Heart left ventricle (tissue), 16 donors: ENCODE measurements at regions not wholly inside any gene's neighbourhood (a gene's known extent, or its start where the extent isn't known, plus 50 kb on each side); places are given as distances from the start of the nearest gene placed in this dataset.

Experiments
- ATAC-seq, 4 donors: fragments of 200-7000 bp; cut with Tn5 transposase; one replicate each; pipeline ENCODE4 v1.9.1; 2020 to 2022; ENCODE audit warnings: moderate library complexity in 4 of 4, mild to moderate bottlenecking in 3 of 4, moderate number of reproducible peaks in 1 of 4
- DNase-seq, 5 donors: peaks; one replicate each; pipeline ENCODE4 v3.0.0-alpha.2; 2020
- H3K27ac ChIP-seq, 12 donors: fragments of 200-600 bp; sonication (generic) in 4 of 12; one replicate each; pipeline versions ENCODE4 v1.5.0 to v1.8.0; 2016 to 2022; ENCODE audit warnings: mild to moderate bottlenecking in 2 of 12
- H3K27me3 ChIP-seq, 9 donors: fragments of 200-600 bp; sonication (generic) in 2 of 9; one replicate each; pipeline versions ENCODE4 v1.5.1 to v1.8.0; 2016 to 2022; ENCODE audit warnings: mild to moderate bottlenecking in 3 of 9
- H3K36me3 ChIP-seq, 9 donors: fragments of 200-600 bp; sonication (generic) in 2 of 9; one replicate each; pipeline versions ENCODE4 v1.5.0 to v1.8.0; 2018 to 2022; ENCODE audit warnings: mild to moderate bottlenecking in 2 of 9
- H3K4me1 ChIP-seq, 12 donors: fragments of 200-600 bp; sonication (generic) in 4 of 12; one replicate each; pipeline versions ENCODE4 v1.5.0 to v1.8.0; 2016 to 2022; ENCODE audit warnings: mild to moderate bottlenecking in 3 of 12
- H3K4me3 ChIP-seq, 12 donors: fragments of 200-600 bp; sonication (generic) in 4 of 12; one replicate each; pipeline versions ENCODE4 v1.5.0 to v1.8.0; 2017 to 2022; ENCODE audit warnings: mild to moderate bottlenecking in 9 of 12, moderate library complexity in 4 of 12
- H3K9me3 ChIP-seq, 12 donors: fragments of 200-600 bp; sonication (generic) in 4 of 12; one replicate each; pipeline versions ENCODE4 v1.5.0 to v1.8.0; 2016 to 2022; ENCODE audit warnings: mild to moderate bottlenecking in 1 of 12
- CTCF ChIP-seq, 12 donors: fragments of 200-600 bp; sonication (generic) in 4 of 12; IDR thresholded peaks; one replicate each; pipeline versions ENCODE4 v1.5.0 to v1.8.0; 2018 to 2022; ENCODE audit warnings: antibody characterized with exemption in 12 of 12, mild to moderate bottlenecking in 5 of 12
- POLR2A ChIP-seq, 2 donors: fragments of 450-650 bp; IDR thresholded peaks; one replicate each; pipeline ENCODE4 v1.6.1; 2017; ENCODE audit warnings: antibody characterized with exemption in 2 of 2, mild to moderate bottlenecking in 2 of 2, moderate library complexity in 2 of 2
- WGBS, 4 donors: extraction: QIAGEN DNeasy Blood & Tissue Kit in 2 of 4; methylation state at CpG; one replicate each; pipeline versions ENCODE4 v1.1.5 to v1.1.7; 2013 to 2018; 5-methylcytosine and 5-hydroxymethylcytosine counted together
- intact Hi-C, 10 donors: fragments of 100-400 bp; cut with DNase I; formaldehyde crosslinking; loops; one replicate each; pipeline versions ENCODE4 v1.11.1 to v1.14.2; 2022
- donor health status: ischemic (EF 13 %, LVEDD 7.1; RV severe dilation, severe dysfunction).
- donor health status: healthy with polysubstance abuse.
- donor health status: DM: no; HTN: yes; CAD: no.
- donor health status: DM: no; HTN: no; CAD: no.
- donor health status: ischemic (EF 25% LVEDD 6.9; RV normal size, moderate dysfunction).
- donor health status: ischemic (EF 25% LVEDD 5.7; RV mildly dilated, moderate dysfunction).
- donor health status: healthy.
- donor health status: DM: yes; HTN: yes; CAD: no.
- donor health status: ischemic (EF 35%, LVEDD 5.7; RV mildly dilated, moderate dysfunction).
- donor health status: nonischemic (EF 11% LVEDD 7.7; RV severe dilation, severe dysfunction).
- donor health status: DM: yes; HTN: yes; CAD: no.
- donor health status: PGD.
- donor health status: ischemic (EF 29% LVEDD 5.4; RV normal size, mild dysfunction).
- donor health status: nonischemic (EF 23%, LVEDD 6.1; RV moderate dilation, normal function).

- DNase-seq (no peak), ATAC-seq (no peak)
- WGBS, 4 donors = 69 to 91% (median 80%) methylated on average over 5 of the region's 5 CpGs
- no peak for TF ChIP-seq CTCF (IDR thresholded peaks at IDR 0.05)
- no peak for TF ChIP-seq POLR2A (IDR thresholded peaks at IDR 0.05)
- peaks cover 0 to 25% (median 0%) of the 10 kb centered on the region in 12 donors for H3K9me3 ChIP-seq
- no peaks in the 10 kb centered on the region for H3K27me3 ChIP-seq
- no peak overlapping the region for H3K4me3 ChIP-seq
- H3K36me3 ChIP-seq = no peaks in the 10 kb centered on the region
- peaks cover 0 to 12% (median 0%) of the 10 kb centered on the region in 12 donors for H3K4me1 ChIP-seq
- peak overlapping the region in 1 of 12 donors; percentile 39 for H3K27ac ChIP-seq
- intact Hi-C loops = loop anchor here in 1 of 10 donors (10.0 kb wide), 1 partner anchor 55 kb away; no protein-coding TSS in a partner anchor
Observed at GRCh38 chrX:13149702-13150350, 105.4 kb upstream of the FAM9C start.

DNA sequence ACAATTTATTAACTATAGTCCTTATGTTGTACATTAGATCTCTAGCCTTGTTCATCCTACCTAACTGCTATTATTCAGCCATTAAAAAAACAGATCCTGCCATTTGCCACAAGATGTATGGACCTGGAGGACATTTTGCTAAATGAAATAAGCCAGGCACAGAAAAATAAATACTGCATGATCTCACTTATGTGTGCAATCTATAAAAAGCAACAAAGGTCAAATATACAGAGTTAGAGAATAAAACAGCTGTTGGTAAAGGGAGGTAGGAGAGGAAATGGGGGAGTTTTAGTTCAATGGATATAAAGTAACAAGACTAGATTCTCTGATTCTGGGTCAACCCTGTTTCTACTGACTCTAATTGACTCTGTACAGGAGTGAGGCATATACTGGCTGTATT lies 103.3 kb upstream of the FAM9C start:
- DNase-seq (no peak), ATAC-seq (no peak)
- intact Hi-C loops = no loop called here
- TF ChIP-seq CTCF (IDR thresholded peaks at IDR 0.05) (no peak), POLR2A (IDR thresholded peaks at IDR 0.05) (no peak)
- peaks cover 0 to 12% (median 0%) of the 10 kb centered on the region in 12 donors for H3K4me1 ChIP-seq
- peaks cover 0 to 14% (median 0%) of the 10 kb centered on the region in 12 donors for H3K9me3 ChIP-seq
- H3K4me3 ChIP-seq = no peak overlapping the region
- H3K36me3 ChIP-seq = no peaks in the 10 kb centered on the region
- H3K27ac ChIP-seq = no peak overlapping the region
- H3K27me3 ChIP-seq = no peaks in the 10 kb centered on the region

DNA sequence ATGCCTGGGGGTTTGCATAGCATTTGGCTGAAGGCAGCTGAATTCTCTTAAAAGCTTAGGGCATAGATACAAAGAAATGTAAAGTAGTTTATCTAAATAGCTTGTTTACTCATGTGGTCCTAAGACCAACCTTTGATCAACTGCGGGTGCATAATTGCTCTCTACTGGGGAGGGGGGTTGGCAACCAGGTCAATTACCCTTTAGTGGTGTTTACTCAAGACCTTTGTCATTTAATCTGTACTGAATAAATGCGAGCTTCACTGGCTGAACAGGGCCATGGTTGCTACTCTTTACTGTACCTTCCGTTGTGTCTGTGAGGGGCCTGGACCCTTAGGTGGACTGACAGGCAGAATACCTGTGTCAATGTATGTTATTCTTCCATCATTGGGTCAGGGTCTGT lies 102.7 kb upstream of the FAM9C start:
- WGBS, 4 donors = 87 to 97% (median 95%) methylated on average over 3 of the region's 3 CpGs
- DNase-seq = no peak
- intact Hi-C loops = no loop called here

More for the DNA sequence above, 102.7 kb upstream of the FAM9C start:
- H3K4me1 ChIP-seq = peaks cover 0 to 11% (median 0%) of the 10 kb centered on the region in 12 donors
- H3K36me3 ChIP-seq = no peaks in the 10 kb centered on the region
- no peaks in the 10 kb centered on the region for H3K27me3 ChIP-seq
- no peak for TF ChIP-seq POLR2A (IDR thresholded peaks at IDR 0.05)
- no peak for TF ChIP-seq CTCF (IDR thresholded peaks at IDR 0.05)
- H3K4me3 ChIP-seq = no peak overlapping the region
- ATAC-seq = no peak
- peaks cover 0 to 14% (median 0%) of the 10 kb centered on the region in 12 donors for H3K9me3 ChIP-seq
- no peak overlapping the region for H3K27ac ChIP-seq
